Hematopoietic multipotent progenitor cell treated with erythropoietin and hydrocortisone succinate and interleukin-3 and kit ligand, for 15 days (in vitro differentiated cells): ENCODE measurements at regions not wholly inside any gene's neighbourhood (a gene's known extent, or its start where the extent isn't known, plus 50 kb on each side); places are given as distances from the start of the nearest gene placed in this dataset.

Experiments
- DNase-seq: peaks from one replicate; pipeline ENCODE4 v3.0.0-alpha.2; 2015; ENCODE audit warnings: low spot score

- no peak for DNase-seq
Observed at GRCh38 chr3:59580996-59581395, 531.2 kb upstream of the CFAP20DC start.

- DNase-seq = no peak
Observed at GRCh38 chr3:59580499-59580898, 530.7 kb upstream of the CFAP20DC start.

DNA sequence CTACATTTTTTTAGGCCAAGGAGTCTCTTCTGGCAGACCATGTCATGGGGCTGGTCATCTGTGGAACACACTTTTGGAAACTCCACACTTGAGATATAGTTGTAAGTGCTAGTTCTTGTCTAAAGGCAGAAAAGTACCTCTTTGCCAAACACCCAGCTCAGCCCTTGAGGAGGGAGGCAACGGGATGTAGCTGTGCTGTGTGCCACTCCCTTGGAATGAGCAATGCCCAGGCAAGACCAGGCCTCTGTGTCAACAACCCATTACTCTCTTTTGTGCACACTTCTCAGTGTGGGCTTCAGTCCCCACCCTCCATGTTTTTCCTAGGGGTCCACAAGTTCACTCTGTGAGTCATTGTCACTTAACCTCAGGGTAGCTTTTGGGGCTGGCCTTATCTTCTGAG lies 528.3 kb upstream of the CFAP20DC start:
- DNase-seq = no peak

- DNase-seq = no peak
Observed at GRCh38 chr3:59576606-59577005, 526.8 kb upstream of the CFAP20DC start.

DNA sequence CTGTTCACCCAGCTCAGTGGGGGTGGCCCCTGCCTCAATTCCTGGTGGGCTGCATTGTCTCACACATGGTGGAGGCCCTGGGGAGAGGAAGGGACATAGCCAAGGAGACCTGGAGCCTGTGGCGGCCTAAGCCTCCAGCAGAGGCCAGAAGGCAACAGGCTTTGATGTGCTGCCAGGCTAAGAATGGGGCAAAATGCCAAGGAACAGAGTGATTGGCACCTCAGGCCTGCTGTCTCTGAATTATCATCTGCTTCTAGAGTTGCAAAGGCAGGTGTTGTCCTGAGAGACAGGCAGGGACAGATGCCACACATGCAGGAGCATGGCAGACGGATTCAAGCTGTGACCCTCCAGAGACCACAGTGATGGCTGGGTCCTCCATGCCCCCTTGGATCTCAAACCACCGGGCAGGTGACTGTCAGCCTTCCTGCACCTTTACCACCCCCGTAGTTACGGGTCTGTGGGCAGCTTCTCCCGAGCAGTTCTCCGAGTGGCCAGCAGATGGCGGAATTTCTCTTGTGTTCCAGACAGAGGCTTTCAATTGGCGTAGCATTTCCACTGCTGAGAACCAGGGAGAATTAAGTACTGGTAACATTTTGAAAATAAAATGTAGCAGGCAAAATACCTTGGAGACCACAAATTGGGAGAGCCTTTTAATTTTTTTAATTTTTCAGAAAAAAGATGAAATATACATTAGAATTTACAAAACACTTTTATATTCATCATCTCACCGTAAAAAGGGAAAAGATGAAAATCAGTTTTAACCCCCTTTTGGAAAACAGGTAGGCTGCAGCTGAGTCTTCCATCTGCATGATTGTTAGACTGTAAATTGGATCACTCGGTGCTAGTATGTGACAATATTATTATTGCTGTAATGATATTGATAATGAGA lies 525.5 kb upstream of the CFAP20DC start:
- DNase-seq = peak; percentile 61

DNA sequence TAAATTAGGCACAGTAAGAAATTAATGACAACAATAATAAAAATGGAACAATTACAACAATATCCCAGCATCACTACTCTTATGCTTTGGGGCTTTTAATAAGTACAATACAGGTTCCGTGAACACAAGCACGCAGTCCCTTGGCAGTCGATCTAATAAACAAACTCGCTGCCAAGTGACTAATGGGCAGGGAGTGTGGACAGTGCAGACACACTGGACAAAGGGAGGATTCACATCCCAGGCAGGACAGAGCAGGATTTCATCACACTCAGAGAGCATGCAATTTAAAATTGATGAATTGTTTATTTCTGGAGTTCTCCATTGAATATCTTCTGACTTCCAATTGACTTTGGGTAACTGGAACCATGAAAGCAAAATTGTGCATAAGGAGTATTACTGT lies 524.1 kb upstream of the CFAP20DC start:
- no peak for DNase-seq

- no peak for DNase-seq
Observed at GRCh38 chr3:59572106-59572505, 522.3 kb upstream of the CFAP20DC start.

DNA sequence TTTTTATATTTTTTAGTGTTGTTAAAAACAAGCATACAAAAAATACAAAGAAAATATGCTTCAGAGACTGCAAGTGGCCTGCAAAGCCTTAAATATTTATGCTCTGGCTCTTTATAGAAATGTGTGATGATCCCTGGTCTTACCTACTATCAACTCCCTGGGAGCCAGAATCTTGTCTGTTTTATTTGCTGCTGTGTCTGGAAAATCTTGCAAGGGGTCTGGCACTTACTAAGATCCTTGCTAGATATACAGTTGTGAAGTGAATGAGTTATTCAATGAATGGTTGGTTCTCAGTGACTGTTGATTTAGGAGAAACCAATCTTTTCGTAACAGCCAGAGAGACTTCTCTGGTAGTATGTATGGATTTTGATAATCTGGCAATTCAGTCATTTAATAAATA lies 521.0 kb upstream of the CFAP20DC start:
- DNase-seq = no peak

GRCh38 chr3:59567661-59568060 lies 517.8 kb upstream of the CFAP20DC start:
- no peak for DNase-seq

GRCh38 chr3:59566481-59566975 lies 516.7 kb upstream of the CFAP20DC start:
- no peak for DNase-seq

- no peak for DNase-seq
Observed at GRCh38 chr3:59565125-59565524, 515.3 kb upstream of the CFAP20DC start.

DNA sequence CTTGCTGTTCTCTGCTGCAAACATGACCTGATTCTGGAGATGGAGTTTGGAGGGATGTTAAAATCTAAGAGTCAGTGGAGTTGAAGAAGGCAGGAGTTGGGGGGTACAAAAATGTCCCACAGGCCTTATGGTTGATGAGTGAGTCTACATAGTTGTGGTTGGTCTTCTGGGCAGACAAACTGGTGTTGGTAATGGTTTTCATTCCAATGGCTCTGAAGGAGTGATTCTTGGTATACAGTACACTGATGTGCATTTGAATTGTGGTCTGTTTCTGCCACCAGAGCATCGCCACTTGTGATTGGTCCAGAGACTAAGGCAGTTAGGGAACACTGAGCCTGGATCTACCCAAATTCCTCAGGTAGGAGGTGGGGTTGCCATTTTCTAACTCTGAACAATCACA lies 514.1 kb upstream of the CFAP20DC start:
- no peak for DNase-seq

DNA sequence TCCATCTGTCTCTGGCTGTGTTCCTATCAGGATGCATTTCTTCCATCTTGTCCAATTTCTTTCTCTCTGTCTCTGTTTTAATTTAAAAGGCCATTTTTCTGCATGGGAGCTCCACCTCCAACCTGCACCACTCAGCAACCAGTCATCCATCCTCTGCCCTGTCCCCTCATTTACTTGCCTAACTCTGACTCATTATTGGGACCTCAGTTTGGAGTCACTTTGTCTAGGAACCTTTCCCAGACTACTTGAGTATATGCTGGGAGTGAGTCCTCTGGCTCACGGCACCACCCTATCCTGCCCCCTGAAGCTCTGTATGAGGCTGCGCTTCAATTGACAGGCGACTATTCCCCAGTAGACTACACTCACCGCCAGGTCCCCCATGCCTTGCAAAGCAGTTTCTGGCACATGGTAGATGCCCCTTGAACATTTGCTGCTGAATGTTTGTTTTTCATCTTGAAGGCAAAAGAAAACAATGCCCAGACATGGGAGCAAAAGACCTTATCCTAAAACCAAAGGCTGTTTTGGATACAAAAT lies 513.3 kb upstream of the CFAP20DC start:
- no peak for DNase-seq

DNA sequence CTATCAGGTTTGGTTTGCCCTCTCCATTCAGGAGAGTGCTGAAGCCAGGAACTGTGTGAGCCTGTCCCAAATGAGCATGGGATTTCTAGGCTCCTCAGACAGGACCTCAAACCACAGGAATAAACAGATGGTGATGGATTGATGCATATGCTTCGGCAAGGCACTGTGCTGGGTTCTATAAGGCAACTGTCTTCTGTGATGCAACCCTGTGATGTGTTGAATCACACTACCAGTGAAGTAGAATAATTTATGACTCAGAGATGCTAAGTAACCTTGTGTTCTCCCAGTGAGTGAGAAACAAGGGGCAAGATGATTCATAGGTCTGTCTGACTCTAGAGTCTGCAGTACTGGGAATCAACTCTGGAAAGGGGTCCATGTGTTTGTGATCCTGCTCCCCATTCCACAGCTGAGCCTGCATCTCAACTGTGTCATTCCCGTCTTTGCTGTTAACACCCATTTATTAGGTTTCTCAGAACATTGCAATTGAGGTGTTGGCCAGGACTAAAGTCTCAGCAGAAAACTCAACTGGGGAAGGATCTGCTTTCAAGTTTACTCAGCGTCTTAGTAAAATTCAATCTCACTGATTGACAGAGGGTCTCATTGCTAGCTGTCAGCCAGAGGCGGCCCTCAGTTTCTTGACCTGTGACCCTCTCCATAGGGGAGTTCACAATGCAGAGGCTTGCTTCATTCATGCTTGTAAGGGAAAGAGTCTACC lies 510.1 kb upstream of the CFAP20DC start:
- DNase-seq = no peak

GRCh38 chr3:59558906-59559720 lies 509.3 kb upstream of the CFAP20DC start:
- no peak for DNase-seq

DNA sequence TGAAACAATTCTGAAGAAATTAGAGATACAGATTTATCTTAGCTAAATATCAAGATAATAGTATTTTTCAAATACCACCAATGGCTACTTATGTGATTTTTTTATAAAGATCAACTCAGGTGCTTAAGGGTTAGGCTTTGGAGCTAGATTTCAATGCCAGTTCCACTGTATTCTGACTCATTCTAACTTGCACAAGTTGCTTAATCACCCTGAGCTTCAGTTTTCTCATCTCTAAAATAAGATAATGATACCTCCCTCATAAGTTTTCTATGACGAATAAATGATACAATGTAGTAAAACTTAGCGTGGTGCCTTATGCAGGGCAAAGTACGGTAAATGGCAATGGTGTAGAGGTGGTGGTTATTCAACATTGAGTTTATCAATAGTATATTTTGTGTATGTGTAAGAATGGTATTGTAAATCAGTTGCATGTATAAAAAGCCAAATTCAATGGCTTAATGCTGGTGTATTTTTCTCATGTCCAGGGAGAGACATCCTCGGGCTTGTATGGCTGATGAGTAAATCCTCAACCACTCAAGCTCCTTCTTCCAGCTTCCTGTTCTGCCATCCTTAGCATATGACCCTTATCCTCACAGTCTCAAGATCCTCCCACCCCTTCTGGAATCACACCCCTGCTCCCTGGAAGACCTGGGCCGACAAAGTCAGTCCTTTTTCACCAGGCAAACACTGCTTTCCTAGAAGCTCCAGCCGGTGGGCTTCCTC lies 505.9 kb upstream of the CFAP20DC start:
- DNase-seq = no peak

DNA sequence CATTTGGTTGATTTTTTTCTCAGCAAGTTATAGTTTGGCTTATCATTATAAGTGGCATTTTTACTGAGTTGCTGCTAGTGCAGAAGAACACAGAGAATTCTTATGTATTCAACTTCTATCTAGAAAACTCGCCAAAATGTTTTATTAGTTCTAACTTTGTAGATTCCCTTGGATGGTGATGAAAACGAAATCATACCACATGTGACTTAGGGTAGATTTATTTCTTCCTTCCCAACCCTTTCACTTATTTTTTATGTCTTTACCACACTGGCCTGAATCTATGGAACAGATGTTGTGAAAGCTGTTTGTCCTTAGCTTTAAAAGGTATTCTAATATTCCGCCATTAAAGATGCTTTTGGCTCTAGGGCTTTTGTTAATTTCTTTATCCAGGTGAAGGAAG lies 503.3 kb upstream of the CFAP20DC start:
- no peak for DNase-seq

- DNase-seq = no peak
Observed at GRCh38 chr3:59551834-59552233, 502.0 kb upstream of the CFAP20DC start.

GRCh38 chr3:59549962-59550361 lies 500.1 kb upstream of the CFAP20DC start:
- DNase-seq = no peak

GRCh38 chr3:59547874-59548273 lies 498.0 kb upstream of the CFAP20DC start:
- DNase-seq = no peak

GRCh38 chr3:59546522-59546921 lies 496.7 kb upstream of the CFAP20DC start:
- DNase-seq = no peak
